ENCODE measurements at regions not wholly inside any gene's neighbourhood (a gene's known extent, or its start where the extent isn't known, plus 50 kb on each side); places are given as distances from the start of the nearest gene placed in this dataset.
"Not testable (repeated sequence)": the region's sequence is repeated elsewhere in the genome, so short reads cannot be mapped to it uniquely, and the experiment has no call there.

- no peak for DNase-seq (ENCODE audit: low read depth)
These were observed 51.5 kb upstream of the MAP3K1 start for GRCh38 chr5:56763711-56764466.

DNA sequence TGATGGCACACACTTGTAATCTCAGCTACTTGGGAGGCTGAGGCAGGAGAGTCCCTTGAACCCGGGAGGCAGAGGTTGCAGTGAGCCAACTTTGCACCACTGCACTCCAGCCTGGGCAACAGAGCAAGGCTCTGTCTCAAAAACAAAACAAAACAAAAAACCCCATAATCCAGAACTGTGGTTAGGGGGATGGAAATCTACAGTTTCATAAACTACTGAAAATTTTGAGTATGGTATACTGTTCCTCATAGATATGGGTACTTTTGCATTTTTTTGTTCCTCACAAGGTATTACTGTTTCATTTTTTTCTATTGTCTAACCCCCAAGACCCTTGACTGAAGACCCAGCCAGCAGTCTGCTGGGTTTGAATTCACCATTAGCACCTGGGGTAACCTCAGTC lies 52.2 kb upstream of the MAP3K1 start:
- DNase-seq (ENCODE audit: low read depth): no peak

DNA sequence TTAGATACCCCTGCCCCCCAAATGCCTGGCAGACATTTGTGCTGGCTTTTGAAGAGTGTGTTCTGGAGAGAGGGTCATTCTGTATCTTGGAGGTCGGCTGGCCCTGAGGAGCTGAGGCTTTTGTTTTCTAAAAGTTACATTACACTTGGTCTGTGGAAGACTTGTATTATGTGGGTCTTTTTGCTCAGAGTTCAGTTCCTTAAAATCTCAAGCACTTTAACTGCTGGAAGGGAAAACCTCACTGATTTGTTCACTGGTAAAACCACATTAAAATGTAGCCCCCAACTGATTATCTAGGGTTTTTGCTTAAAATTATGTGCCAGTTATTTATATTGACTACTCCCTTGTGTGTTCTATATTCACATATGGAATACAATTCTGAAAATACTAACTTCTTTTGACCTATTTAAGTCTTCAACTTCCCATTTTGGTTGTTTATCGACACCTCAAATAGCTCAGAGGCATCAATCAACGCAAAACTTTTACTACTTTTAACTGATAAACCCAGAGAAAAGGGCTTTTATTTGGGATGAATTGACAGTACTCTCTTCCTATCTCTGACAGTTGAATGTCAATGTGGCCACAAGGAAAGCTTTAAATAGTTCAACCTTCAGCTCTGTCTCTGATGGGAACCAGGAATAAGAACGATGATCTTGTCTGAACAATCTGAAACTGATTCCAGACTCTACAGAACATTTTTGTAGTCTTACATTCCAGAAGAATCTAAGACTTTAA lies 54.0 kb upstream of the MAP3K1 start:
- no peak for DNase-seq (ENCODE audit: low read depth)

DNA sequence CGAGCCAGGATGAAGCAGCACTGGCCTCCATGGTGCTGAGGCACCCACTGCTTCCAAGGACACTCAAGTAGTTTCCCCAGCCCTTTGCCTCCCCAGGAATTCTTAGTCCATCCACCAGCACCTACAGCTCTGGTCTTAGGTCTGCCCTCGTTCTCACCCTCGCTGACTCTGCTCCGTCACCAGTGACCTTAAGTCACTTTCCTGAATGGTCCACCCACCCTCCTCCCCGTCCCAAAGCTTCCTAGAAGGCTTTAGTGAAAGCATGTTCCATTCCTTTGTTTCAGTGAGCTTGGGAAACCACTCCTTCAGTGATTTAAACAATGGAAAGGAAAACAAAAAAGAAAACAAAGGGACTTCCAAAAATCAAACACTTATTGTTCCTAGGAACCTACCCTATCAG lies 54.6 kb upstream of the MAP3K1 start:
- DNase-seq (ENCODE audit: low read depth): no peak

- no peak for DNase-seq (ENCODE audit: low read depth)
These were observed 55.7 kb upstream of the MAP3K1 start for GRCh38 chr5:56759521-56760216.

DNA sequence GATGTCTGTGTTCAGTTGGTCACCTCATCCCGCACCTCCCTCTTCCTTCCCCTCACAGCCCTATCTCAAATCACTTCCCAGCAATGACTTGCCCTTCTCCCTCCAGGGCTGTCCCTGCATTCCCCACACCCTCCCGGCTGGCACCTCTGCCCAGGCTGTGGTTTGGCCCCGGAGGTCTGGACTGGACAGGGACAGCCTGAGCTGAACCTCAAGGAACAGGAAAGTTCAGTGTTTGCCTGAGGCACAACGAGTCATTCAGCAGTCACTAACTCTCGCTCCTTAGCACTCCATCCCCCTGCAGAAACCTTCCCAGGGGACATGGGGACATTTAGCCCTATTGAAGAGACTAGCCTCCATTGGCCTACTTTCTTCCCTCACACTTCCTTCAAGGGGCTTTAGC lies 58.3 kb upstream of the MAP3K1 start:
- no peak for DNase-seq (ENCODE audit: low read depth)

- no peak for DNase-seq (ENCODE audit: low read depth)
These were observed 60.3 kb upstream of the MAP3K1 start for GRCh38 chr5:56755036-56755555.

- not testable (repeated sequence) for DNase-seq (ENCODE audit: low read depth)
These were observed 61.8 kb upstream of the MAP3K1 start for GRCh38 chr5:56753588-56753987.

GRCh38 chr5:56751572-56752313 lies 63.6 kb upstream of the MAP3K1 start:
- DNase-seq (ENCODE audit: low read depth): no peak

DNA sequence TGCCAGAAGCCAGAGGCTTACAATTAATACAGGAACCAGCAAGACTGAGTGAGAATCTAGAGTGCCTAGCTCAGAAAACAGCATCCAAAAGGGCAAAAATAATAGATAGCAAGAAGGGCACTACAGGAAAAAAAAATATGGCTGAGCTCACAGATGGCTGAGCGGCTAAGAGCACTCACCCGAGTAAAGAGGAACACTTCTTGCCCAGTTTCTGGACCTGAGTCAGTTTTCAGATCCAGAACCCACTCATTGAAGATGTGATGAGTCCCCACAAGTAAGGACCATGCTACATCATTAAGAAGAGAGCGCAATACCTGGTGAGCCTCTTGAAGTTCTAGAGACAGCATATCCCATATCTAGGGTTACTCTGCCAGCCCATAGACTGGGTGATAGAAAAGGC lies 65.5 kb upstream of the MAP3K1 start:
- no peak for DNase-seq (ENCODE audit: low read depth)

- DNase-seq (ENCODE audit: low read depth): no peak
These were observed 68.6 kb upstream of the MAP3K1 start for GRCh38 chr5:56746553-56747339.

DNA sequence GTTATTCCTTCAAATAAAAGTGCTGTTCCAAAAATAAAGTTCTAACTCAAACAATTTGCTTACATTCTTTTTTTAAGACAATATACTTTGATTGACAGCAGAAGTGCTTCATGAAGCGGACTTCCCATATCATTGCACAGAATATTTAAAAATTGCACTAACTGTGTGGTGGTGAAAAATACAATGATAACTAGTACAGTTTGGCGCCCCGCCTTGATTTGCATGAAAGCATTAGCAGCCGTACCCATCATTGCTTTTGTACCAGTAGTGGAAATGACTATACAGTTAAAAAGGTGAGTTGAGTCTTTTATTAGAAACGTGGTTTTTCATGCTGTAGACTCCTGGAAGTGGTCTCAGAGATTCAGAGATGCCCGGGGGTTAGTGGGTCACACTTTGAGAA lies 69.5 kb upstream of the MAP3K1 start:
- no peak for DNase-seq (ENCODE audit: low read depth)

DNA sequence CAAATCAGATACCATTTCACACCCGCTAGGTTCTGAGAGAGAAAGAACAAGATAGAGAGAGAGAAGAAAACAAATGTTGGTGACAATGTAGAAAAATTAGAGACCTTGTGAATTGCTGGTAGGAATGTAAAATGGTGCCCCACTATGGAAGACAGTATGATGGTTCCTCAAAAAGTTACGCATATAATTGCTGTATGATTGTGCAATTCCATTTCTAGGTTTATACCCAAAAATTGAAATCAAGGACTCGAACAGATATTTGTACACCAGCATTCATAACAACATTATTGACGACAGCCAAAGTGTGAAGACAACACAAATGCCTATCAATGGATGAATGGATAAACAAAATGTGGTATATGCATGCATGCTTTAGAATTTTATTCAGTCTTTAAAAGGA lies 74.5 kb upstream of the MAP3K1 start:
- DNase-seq (ENCODE audit: low read depth): no peak

- DNase-seq (ENCODE audit: low read depth): no peak
These were observed 75.4 kb upstream of the MAP3K1 start for GRCh38 chr5:56739990-56740389.

GRCh38 chr5:56737951-56738606 lies 77.3 kb upstream of the MAP3K1 start:
- no peak for DNase-seq (ENCODE audit: low read depth)

DNA sequence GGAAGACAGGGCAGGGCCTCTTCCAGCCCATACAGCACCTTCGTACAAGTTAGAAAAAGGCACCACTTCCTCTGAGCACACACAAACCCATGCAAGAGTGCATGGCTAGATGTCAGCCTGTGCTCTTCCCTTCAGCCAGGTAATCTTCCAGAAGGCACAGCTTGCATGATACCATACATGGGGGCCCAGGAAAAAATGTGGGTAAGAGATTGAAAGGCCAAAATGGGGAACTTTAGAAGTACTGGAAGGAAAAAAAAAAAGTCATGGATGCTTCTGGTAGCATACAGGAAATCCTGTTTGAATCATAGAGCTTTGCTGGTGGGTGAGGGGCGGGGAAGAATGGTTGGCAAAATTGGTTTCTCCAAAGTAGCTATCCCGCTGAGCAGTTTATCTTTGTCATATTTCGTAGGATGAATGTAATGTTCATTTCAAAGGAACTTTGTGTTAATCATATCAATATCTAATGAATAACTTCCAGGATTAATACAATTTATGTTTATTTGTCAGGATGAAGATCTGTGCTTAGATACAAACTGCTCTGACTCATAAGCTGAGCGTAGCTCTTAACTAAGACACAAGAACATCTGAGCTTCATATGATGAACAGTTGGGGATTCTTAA lies 78.2 kb upstream of the MAP3K1 start:
- DNase-seq (ENCODE audit: low read depth): no peak

DNA sequence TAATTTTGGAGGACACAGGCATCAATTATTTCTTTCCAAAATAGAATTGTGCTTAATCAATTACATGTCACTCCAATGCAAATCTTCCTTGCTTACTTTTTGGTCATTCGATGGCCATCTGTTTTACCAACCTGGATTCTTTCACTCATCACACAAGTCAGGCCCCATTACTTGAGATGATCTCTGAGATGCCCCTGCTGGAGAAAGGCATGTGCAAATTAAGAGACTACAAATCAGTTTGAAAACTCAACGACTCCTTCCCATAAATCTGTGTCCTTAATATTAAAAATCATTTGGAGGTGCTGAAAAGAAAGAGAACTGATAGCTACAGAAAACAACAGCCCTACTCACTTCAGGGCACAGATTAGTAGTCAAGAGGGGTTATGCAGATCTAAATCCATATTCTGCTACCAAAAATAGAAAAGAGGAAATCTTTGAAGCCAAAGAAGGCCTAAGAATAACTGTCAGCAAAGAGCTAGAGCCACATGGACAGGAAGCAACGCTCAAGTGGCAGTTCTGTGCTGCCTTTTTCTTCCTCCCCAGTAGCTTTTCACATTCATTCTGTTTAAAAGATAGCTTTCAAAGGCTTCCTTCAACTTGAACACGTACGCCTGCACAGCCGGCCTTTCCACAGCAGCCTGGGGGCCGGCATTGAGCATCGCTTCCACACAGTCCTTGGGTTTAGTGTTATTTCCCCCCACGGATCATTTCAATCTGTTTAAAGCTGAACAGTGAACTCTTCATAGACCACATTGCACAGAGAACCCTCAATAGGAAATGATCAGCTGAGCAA lies 79.3 kb upstream of the MAP3K1 start:
- no peak for DNase-seq (ENCODE audit: low read depth)

GRCh38 chr5:56734091-56734694 lies 81.2 kb upstream of the MAP3K1 start:
- no peak for DNase-seq (ENCODE audit: low read depth)

DNA sequence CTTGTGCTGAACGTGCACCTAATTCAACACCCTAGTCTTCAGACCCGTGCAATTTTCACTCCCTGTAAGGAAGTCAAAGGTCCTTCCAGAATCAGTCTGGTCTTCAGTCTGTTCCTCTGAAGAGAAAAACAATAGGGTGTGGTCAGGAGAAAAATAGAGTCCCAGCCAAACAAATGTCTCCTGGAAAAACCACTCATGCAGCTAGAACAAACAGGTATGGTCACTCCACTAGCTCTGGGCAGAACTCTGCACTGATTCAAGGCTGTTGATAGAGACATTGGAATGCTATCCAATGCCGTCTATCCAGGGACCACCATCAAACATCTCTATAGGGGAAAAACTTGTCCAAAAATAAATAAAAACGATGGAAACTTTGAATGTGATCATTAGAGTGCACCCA lies 81.8 kb upstream of the MAP3K1 start:
- no peak for DNase-seq (ENCODE audit: low read depth)
